Left lung (tissue), 4 donors: ENCODE measurements at regions not wholly inside any gene's neighbourhood (a gene's known extent, or its start where the extent isn't known, plus 50 kb on each side); places are given as distances from the start of the nearest gene placed in this dataset.

ENCODE experiments used
- ATAC-seq: fragments of 200-7000 bp; cut with Tn5 transposase; one replicate; pipeline ENCODE4 v1.9.1; 2020; ENCODE audit warnings: moderate library complexity
- DNase-seq, 4 donors: peaks; one replicate each; pipeline ENCODE4 v3.0.0-alpha.2; 2013 to 2020
- H3K27ac ChIP-seq, 2 donors: fragments of 200-600 bp; sonication (generic) in 1 of 2; one replicate each; pipeline versions ENCODE4 v1.5.0 to v1.8.0; 2020 to 2021
- H3K27me3 ChIP-seq, 2 donors: fragments of 200-600 bp; sonication (generic) in 1 of 2; one replicate each; pipeline versions ENCODE4 v1.5.0 to v1.8.0; 2020 to 2021
- H3K36me3 ChIP-seq, 2 donors: fragments of 200-600 bp; sonication (generic) in 1 of 2; one replicate each; pipeline versions ENCODE4 v1.5.0 to v1.8.0; 2020 to 2021
- H3K4me1 ChIP-seq, 2 donors: fragments of 200-600 bp; one replicate each; pipeline ENCODE4 v1.8.0; 2021
- H3K4me3 ChIP-seq, 2 donors: fragments of 200-600 bp; sonication (generic) in 1 of 2; one replicate each; pipeline versions ENCODE4 v1.5.0 to v1.8.0; 2020 to 2021; ENCODE audit warnings: mild to moderate bottlenecking in 1 of 2
- H3K9me3 ChIP-seq, 2 donors: fragments of 200-600 bp; sonication (generic) in 1 of 2; one replicate each; pipeline versions ENCODE4 v1.5.0 to v1.8.0; 2020 to 2021
- intact Hi-C, 2 donors: fragments of 100-400 bp; cut with DNase I; formaldehyde crosslinking; loops; one replicate each; pipeline versions ENCODE4 v1.11.2 to v1.14.2; 2022
- TF ChIP-seq, protein P1 (sequence below), 2 donors: fragments of 200-600 bp; sonication (generic) in 1 of 2; IDR thresholded peaks; one replicate each; pipeline versions ENCODE4 v1.5.0 to v1.8.0; 2021; ENCODE audit warnings: antibody characterized with exemption in 2 of 2
- donor health status: DM: no; HTN: yes; CAD: no.
- donor health status: DM: no; HTN: no; CAD: no.

DNA sequence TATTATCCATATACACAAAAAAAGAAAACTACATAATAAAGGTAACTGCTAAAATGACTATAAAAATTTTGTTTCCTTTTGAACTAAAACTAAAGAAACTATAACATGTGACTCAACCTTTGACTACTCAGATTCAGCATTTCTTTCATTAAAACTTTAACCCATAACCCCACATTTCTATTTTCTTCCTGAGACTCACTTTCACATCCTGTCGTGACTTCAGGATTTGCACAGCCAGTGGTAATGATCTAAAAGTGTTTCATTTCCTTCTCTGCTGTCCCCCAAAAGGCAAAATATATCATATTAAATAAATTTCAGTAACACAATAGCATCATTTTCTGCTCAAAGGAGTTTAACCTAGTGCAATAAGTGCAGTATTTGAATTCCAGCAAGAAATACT, 1022.4 kb upstream of the DIAPH2 start:
- TF ChIP-seq, protein P1, sequence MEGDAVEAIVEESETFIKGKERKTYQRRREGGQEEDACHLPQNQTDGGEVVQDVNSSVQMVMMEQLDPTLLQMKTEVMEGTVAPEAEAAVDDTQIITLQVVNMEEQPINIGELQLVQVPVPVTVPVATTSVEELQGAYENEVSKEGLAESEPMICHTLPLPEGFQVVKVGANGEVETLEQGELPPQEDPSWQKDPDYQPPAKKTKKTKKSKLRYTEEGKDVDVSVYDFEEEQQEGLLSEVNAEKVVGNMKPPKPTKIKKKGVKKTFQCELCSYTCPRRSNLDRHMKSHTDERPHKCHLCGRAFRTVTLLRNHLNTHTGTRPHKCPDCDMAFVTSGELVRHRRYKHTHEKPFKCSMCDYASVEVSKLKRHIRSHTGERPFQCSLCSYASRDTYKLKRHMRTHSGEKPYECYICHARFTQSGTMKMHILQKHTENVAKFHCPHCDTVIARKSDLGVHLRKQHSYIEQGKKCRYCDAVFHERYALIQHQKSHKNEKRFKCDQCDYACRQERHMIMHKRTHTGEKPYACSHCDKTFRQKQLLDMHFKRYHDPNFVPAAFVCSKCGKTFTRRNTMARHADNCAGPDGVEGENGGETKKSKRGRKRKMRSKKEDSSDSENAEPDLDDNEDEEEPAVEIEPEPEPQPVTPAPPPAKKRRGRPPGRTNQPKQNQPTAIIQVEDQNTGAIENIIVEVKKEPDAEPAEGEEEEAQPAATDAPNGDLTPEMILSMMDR (IDR thresholded peaks at IDR 0.05) = no peak
- Histone ChIP-seq H3K9me3 (no peaks in the 10 kb centered on the region), H3K27me3 (no peaks in the 10 kb centered on the region), H3K4me3 (no peak overlapping the region), H3K4me1 (no peaks in the 10 kb centered on the region), H3K36me3 (no peaks in the 10 kb centered on the region), H3K27ac (no peak overlapping the region)
- DNase-seq (no peak), ATAC-seq (no peak)
- intact Hi-C loops = no loop called here

DNA sequence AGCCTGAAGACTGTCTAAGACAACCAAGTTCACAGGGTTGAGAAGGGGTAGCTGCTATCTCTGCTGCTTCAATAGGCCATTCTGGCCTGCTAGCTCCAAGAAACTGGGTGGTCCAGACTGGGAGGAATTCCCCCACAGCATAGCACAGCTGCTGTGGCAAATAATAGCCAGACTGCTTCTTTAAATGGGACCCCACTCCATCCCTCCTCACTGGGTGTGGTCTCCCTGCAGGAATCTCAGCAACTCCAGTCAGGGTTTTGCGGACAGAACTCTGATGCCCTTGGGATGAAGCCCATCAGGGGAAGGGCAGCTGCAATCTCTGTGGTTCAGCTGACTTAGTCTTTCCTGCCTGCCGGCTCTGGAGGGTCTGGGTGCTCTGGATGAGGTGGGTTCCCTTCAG, 1018.6 kb upstream of the DIAPH2 start:
- intact Hi-C loops = no loop called here
- no peaks in the 10 kb centered on the region for H3K36me3 ChIP-seq
- TF ChIP-seq, protein P1 (IDR thresholded peaks at IDR 0.05) = no peak
- no peaks in the 10 kb centered on the region for H3K4me1 ChIP-seq
- no peaks in the 10 kb centered on the region for H3K27me3 ChIP-seq
- no peaks in the 10 kb centered on the region for H3K9me3 ChIP-seq
- no peak for DNase-seq
- H3K4me3 ChIP-seq = no peak overlapping the region
- no peak overlapping the region for H3K27ac ChIP-seq
- ATAC-seq = no peak

DNA sequence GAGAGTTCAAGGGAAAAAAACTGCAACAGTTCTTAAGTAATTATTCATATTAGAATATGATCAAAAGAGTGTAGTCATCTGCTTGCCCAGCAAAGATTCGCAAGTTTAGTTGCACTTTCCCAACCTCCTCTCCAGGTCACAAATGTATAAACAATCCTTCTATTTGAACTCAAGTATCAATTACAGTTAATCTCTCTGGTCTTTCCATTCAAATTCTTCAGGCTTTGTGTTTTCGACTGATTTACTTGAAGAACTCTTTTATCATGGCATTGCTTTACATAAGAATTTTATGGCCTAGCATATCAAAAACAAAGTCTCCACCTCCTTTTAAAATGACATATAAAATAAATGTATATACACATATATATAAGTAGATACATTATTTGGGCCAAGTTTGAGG, 1009.6 kb upstream of the DIAPH2 start:
- TF ChIP-seq, protein P1 (IDR thresholded peaks at IDR 0.05) = no peak
- no peaks in the 10 kb centered on the region for H3K27me3 ChIP-seq
- no peak overlapping the region for H3K27ac ChIP-seq
- DNase-seq (no peak), ATAC-seq (no peak)
- no peak overlapping the region for H3K4me3 ChIP-seq
- intact Hi-C loops = no loop called here
- H3K36me3 ChIP-seq = no peaks in the 10 kb centered on the region
- no peaks in the 10 kb centered on the region for H3K4me1 ChIP-seq
- no peaks in the 10 kb centered on the region for H3K9me3 ChIP-seq

DNA sequence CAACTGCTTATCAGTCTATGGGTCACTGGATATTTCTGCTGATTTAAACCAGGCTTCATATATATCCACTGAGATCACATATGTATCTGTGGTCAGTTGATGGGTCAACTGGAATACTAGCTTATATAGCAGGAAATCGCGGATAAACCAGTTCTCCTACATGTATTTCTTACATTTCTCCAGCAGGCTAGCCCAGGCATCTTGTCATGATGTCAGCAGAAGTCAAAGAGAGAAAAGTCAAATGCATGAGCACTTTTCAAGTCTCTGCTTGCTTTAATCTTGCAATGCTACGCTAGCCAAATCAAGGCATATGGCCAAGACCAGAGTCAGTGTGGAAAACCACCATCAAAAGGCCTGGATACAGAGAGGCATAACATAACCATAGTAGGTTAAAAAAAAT, 1008.8 kb upstream of the DIAPH2 start:
- intact Hi-C loops = no loop called here
- ATAC-seq = no peak

DNA sequence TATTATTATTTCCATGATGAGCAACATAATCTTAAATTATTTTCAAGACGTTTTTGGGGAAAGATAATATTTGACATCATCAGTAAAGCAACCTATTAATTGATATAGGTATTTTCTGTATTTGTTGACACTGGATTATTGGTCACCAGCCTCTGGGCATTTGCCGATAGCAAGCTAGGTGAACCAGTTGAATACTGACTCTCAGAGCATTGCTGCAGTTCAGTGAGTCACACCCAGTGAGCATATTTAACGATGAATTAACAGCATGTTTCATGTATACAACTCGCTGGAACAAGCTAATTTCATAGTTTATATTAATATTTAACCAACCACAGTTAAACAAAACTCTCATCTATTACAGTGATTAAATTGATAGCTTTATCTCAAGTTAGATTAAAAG, 1006.0 kb upstream of the DIAPH2 start:
- Histone ChIP-seq H3K4me1 (no peaks in the 10 kb centered on the region), H3K36me3 (no peaks in the 10 kb centered on the region), H3K9me3 (no peaks in the 10 kb centered on the region), H3K4me3 (no peak overlapping the region), H3K27me3 (no peaks in the 10 kb centered on the region), H3K27ac (no peak overlapping the region)
- ATAC-seq = no peak
- TF ChIP-seq, protein P1 (IDR thresholded peaks at IDR 0.05) = no peak
- DNase-seq = no peak
- intact Hi-C loops = no loop called here

More for the DNA sequence above, 1008.8 kb upstream of the DIAPH2 start:
- Histone ChIP-seq H3K36me3 (no peaks in the 10 kb centered on the region), H3K4me3 (no peak overlapping the region), H3K27me3 (no peaks in the 10 kb centered on the region), H3K4me1 (no peaks in the 10 kb centered on the region), H3K27ac (no peak overlapping the region), H3K9me3 (no peaks in the 10 kb centered on the region)
- TF ChIP-seq, protein P1 (IDR thresholded peaks at IDR 0.05) = no peak
- DNase-seq = no peak
